ENCODE measurements at regions not wholly inside any gene's neighbourhood (a gene's known extent, or its start where the extent isn't known, plus 50 kb on each side); places are given as distances from the start of the nearest gene placed in this dataset.

DNA sequence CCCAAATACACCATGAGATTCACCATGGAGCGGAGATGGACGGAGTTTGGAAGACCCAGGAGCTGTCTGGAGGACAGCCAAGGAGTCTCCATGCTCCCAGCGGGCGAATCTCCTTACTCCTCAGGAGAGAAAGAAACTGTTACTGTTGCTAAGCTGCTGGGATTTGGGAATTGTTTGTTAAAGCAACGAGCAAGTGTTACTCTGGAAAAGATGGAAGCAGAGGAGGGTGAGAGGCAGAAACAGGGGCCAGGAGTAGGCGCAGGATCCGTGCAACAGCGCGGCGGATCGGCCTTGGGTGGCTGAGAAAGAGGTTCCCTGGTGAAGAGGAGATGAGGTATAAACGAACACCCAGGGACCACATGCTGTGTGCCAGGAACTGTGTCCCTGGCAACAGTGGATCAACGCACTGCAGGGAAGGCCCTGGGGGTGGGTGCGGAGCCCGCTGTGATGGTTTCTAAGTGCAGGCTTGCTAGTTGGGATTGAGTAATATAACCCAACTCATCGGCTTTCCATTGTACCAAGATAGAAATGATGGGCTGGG lies 1436.4 kb downstream of the BRD1 start:
- no peak for DNase-seq (ENCODE audit: low read depth in 4 of 4, low spot score in 3 of 4)

DNA sequence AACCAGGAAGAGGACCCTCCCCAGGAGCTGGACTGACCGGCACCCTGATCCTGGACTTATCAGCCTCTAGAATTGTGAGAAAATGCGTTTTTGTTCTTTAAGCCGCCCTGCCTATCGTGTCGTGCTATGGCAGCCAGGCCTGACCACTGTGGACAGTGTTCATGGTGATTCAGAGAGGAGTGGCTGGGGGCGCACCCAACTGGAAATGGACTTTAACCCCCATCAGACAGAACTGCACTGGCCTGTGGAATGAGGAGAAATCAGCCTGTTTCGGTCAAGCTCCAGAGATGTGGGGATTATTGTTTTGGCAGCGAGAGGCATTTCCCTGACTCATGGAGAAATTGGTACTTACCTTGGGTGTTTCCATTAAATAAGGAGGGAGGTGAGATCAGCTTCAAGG lies 1437.8 kb downstream of the BRD1 start:
- DNase-seq (ENCODE audit: low read depth in 4 of 4, low spot score in 3 of 4) = no peak

DNA sequence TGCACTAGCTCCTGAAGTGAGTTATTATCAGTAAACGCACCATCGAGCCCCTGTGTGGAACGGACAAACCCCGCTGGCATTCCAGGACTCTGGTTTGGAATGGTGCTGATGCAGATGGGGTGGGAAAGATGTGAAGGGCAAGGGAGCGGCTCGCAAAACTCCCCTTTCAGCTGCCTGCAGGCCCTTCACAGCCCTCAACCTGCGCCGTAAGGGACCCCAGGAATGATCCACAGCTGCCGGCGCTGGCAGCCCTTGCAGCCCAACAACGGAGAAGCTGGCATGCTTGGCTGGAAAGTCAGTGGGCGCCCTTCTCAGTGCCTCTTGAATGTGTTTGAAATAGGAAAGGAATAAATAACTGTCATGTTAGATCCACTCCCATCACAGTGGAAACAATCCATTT lies 1445.5 kb downstream of the BRD1 start:
- no peak for DNase-seq (ENCODE audit: low read depth in 4 of 4, low spot score in 3 of 4)

DNA sequence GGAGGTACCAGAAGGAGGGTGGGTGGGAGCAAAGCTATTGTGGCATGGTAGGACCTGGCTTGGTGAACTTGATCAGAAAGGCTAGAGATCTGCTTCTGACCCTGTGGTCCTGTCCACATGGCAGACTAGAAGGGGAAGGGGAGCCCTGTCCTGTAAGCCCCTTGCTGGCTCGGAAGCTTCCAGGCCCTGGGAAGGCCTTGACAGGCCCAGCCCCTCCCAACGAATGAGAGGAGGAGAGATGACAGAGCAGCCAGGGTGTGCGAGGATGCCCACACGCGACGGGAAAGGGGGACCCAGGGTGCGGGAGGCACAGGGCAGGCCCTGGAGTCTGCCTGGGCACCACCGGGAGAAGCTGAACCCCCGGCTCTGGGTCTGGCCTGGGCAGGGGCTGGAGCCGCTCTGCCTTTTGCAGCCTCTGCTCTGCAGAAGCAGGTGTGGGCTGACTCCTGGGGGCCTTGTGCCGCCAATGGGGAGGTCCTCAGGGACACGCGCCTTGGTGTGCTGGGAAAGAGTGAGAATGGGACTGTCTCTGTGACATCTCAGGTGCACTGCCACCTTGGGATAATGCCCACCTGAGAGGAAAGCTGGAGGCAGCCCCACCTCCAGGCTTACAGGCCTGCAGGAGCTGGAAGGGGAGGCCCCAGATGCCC lies 1447.5 kb downstream of the BRD1 start:
- DNase-seq (ENCODE audit: low read depth in 4 of 4, low spot score in 3 of 4) = no peak

DNA sequence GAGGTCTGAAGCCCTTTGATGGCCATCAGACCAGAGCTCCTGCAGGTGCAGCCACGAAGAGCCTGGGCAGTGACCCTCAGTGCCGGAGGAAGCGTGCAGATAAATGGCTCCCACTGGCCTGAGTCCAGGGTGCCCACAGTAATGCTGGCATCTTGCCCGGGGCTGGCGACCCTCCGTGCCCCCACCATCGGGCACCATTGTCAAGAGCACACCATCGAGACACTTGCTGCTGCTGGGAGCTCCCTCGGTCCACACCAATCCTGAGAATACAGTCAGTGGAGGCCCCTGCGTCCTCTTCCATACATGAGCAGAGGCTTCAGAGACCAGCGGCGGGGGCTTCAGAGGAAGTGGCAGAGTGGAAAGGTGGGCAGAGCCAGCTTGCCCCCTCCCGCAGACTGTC lies 1448.3 kb downstream of the BRD1 start:
- no peak for DNase-seq (ENCODE audit: low read depth in 4 of 4, low spot score in 3 of 4)

DNA sequence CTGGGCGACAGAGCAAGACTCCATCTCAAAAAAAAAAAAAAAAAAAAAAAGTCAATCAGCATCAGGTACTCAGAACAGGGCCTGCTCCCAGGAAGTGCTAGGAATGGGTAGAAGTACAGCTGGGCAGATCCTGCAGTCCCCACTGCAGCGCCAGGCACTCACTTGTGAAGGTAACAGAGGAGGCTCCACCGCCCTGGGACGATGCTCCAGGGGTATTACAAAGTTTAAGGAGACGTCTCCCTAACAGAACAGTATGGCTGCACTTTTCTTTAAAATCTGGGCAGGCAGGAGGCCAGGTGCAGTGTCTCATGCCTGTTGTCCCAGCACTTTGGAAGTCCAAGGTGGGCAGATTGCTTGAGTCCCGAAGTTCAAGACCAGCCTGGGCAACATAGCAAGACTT lies 1449.0 kb downstream of the BRD1 start:
- no peak for DNase-seq (ENCODE audit: low read depth in 4 of 4, low spot score in 3 of 4)

DNA sequence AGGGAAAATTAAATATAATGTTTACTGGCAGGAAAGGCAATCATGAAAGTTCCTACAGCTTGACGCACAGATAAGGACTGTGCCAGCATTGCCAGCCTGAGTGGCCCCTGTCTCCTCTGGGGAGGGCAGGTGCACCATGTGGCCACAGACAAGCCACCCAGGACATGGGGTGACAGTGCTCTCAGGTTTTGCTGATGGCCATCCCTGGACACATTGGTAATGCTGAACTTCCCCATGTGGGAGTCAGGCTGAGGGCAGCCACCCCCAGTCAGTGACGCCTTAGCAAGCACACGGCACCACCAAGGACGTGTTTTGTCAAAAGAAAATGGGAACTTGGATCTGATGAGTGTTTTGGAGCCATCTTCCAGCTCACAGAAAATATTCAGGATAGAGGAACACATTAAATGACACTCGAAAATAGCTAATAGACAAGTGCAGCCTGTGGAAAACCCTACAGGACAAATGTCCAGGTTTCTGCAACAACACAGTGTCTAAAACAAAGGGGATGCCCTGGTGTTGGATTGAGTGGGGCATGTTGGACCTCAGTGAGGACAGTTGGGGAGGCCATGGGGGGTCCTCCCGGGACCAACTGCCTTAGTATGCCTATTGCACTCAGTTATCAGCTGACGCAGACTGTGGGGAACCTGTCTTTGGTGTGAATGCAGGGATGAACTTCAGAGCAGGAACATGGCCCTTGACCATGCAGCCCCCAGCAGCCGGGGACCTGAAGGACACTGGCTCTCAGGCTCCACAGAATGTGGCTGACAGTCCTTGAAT lies 1450.5 kb downstream of the BRD1 start:
- DNase-seq (ENCODE audit: low read depth in 4 of 4, low spot score in 3 of 4) = no peak

DNA sequence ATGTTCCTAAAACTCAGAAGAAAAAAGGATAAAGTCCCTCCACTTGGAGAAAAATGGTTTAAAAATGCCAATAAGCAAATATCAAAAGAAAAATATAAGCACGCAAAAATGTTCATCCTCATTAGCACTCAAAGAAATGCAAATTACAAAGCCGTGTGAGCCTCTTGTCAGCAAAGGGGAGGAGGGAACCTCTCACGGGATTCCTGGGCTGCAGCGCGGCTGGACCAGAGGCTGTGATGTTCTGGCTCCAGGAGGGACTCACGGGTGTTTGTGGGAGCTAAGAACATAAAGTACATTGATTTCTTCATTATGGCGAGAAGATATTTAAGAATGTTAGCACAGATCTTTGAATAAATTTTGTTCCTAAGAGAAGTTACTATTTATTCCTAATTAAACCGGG lies 1451.2 kb downstream of the BRD1 start:
- no peak for DNase-seq (ENCODE audit: low read depth in 4 of 4, low spot score in 3 of 4)

DNA sequence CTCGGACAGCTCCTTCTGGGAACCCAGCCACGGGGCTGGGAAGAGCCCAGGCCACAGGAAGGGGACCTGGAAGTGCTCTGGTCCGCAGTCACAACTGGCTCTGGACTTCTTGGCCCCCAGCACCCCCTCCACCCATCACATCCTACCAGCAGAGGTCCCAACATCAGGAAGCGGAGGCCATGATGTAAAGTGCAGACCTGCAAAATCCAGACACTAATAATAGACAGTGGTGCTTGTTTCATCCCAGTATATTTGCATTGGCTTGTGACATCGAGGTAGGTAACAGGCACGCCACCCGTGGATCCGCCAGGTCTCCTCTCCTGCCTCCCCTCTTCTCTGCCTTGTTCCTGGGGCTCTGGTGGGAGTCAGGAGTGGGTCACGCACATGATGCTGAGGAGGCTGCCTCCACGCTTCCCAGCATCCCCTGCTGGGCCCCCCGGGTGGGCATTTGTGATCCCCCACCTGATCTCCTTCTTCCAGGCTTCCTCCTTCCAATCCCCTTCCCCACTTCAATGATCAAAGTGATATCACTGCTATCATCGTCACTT lies 1454.0 kb downstream of the BRD1 start:
- DNase-seq (ENCODE audit: low read depth in 4 of 4, low spot score in 3 of 4) = no peak

DNA sequence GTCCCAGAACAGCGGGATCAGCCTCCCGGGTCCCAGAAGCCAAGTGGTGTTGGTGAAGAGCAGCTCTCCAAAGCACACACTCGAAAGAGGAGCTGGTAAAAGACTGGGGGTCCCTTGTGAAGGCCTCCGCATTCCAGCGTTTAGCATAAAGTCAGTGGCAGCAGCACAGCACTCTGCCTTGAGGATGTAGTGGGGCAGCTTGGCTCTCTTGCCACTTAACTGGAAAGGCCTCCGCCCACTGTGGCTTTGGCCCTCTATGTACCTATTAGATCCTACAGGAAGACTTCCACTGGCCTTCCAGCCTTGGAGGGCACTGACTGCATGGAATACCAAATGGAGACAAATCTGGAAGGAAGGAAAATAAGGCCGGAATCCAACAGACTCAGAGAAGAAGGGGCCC lies 1455.3 kb downstream of the BRD1 start:
- DNase-seq (ENCODE audit: low read depth in 4 of 4, low spot score in 3 of 4) = no peak

DNA sequence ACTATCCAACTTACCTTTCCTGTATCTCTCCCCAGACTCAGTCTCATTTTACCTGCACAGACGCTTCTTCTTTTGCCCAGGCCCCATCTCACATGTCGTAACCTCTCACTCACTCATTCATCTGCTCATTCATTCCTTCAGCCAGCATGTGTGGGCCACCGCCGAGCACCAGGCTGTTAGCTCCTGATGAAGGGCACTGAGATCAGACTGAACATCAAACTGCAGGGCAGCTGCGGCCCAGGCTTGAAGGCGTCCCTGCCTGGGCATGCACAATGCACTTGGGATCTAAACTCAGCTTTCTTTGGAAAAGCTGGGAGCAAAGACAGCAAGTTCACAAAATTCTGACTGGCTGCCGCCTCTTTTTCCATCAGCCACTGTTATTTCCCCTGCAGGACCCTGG lies 1456.3 kb downstream of the BRD1 start:
- DNase-seq (ENCODE audit: low read depth in 4 of 4, low spot score in 3 of 4) = no peak

DNA sequence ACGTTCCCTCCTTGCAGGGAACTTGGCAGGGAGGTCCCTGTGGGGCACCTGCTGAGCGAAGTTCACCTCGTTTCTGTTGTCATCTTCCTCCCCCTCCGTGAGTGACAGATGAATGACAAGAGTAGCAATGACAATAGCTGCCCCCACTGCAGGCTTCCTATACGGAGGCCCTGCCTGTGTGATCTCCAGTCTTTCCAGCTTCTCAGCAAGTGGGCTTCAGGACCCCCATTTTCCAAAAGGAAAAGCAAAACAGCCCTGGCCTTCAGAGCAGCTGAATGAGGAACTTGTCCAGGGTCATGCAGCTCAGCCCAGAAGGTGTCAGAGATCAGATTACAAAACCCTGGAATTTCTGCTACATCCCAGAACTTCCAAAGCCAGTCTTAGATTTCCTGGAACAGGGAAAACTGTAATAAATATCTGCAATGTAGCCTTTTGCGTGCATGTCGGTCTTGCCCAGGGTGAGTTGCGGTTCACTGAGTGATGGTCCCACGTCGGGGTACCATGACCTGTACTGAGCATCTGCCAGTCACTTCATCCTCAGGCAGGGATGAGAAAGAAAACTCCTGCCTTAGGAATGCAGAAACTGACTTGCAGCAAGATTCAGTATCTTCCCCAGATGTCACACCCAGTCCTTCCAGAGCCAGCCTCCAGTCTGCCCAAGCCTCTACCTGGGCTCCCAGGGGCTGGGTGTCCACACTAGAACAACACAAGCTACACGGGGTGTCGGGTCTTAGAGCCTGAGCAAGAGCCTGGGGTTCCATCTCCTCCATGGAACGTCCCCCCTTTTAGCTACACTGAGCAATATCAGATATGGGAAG lies 1457.0 kb downstream of the BRD1 start:
- no peak for DNase-seq (ENCODE audit: low read depth in 4 of 4, low spot score in 3 of 4)

DNA sequence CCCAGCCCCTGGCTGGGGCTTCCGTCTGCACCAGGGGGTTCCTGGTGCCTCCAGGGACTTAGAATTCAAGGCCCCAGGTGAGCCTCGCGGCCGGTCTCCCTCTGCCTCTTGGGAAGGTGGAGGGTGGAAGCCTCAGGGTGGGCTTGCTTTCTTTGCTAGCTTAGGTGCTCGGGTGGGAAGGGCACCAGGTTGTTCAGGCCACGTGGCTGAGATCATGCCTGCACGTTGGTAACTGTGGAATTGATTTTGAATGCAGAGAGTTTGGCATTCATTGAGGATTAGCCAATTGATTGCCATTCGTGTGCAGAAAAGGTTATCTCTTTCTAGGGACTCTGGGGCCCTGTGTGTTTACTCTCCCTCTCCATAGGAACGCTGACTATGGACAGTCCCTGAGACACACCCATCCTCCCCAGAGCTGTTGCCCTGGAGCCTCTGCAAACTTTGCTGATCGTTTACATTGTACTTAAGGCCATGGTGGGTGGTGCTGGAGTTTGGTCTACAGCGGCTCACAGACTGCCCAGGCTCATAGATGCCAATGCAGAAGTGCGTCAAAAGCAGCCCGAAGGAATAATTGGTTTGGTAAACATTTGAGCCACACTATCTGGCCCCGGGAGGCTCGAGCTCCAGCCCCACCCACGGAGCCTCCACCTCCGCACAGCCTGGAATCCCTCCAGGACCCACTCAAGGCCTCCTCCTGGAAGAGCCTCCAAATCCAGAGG lies 1457.7 kb downstream of the BRD1 start:
- DNase-seq (ENCODE audit: low read depth in 4 of 4, low spot score in 3 of 4) = no peak

DNA sequence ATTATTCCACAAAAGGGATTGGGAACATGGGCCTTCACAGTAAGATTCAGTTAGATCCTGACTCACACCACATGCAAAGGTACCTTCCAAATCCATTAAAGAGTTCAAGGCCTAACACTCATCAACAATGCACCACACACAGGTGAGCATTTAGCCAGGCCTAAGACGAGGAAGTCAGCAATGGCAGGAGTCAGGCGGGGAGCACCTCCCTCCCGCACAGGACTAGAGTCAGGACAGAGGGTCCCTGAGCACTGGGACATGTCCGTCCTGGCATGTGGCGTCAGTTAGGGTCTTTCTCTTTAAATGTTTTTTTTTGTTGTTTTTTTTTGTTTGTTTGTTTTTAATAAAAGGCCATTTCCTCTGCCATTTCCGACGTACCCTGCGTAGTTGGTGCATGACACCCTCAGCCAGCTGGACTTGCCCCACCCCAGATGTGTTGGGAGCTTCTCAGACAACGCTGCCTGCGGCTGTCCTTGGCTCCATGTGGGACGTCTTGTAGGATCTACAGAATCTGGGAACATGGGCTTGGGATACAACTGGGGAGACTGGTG lies 1458.6 kb downstream of the BRD1 start:
- DNase-seq (ENCODE audit: low read depth in 4 of 4, low spot score in 3 of 4) = no peak

DNA sequence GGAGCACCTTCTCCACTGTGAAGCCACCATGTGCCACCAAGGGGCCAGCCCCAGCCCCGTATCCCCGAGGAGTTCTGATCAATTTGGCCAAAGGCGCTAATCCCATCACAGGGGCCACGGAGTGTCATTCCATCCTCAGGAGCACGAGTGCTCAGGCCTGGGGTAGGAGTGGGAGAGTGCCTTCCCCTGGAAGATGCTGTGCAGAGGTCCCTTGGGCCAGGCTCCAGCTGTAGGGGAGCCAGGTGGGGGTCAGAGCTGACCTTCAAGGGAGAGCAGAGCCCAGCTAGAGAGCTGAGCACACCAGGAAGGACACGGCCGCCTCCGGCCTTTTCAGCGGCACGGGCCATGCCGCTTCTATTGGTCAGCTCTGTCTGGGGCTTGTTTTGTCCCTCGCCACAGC lies 1459.9 kb downstream of the BRD1 start:
- no peak for DNase-seq (ENCODE audit: low read depth in 4 of 4, low spot score in 3 of 4)

DNA sequence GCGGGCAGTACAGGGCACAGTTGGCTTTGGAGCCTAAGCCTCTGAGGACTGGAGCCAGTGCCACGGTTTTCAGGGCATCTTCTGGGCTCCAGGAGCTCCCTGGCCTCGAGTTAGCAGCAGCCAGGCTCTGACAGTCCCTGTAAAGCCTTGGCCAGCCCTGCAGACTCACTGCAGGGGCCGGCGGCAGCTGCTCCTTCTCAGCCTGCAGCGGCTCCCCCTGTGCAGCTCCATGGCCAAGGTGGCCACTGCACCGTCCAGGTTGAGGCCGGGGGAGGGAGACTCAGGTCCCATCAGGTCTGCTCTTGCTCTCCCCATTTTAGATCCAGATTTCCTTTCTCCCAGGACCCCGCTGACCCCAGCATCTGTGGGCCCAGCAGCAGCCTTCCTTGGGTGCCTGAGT lies 1461.1 kb downstream of the BRD1 start:
- no peak for DNase-seq (ENCODE audit: low read depth in 4 of 4, low spot score in 3 of 4)

DNA sequence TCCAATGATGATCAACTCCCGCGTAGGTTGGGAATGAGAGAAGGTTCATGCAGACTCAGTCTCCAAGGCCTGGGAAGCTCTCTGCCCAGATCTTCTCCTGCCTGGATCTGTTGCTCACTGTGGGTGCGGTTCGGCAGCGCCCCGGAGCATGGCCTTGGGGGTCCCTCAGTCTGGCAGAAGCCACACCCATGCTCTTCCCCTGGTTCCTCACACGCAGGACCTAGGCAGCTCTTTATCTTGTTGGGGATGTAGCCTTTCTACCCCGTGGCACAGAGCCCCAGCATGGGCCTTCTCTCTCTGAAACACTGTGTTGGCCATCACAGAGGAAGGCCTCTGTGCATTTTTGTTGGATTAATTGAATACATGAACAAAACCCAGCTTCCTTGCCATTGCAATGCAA lies 1461.6 kb downstream of the BRD1 start:
- DNase-seq (ENCODE audit: low read depth in 4 of 4, low spot score in 3 of 4) = no peak

DNA sequence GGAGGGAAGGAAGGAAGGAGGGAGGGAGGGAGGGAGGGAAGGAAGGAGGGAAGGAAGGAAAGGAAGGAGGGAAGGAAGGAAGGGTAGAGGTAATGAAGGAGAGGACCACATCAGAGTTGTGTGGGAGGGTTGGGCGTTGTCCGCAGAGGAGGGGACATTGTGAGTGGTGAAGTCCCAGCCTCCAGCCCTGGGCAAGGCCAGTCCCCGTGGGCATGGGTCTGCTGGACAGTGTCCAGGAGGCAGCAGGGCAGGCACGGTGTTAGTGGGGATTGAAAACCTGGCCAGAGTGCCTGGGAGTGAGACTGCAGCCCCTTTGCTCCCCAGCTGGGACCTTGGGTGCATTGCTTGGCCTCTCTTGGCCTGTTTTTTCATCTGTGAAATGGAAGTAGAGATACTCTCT lies 1462.3 kb downstream of the BRD1 start:
- no peak for DNase-seq (ENCODE audit: low read depth in 4 of 4, low spot score in 3 of 4)

DNA sequence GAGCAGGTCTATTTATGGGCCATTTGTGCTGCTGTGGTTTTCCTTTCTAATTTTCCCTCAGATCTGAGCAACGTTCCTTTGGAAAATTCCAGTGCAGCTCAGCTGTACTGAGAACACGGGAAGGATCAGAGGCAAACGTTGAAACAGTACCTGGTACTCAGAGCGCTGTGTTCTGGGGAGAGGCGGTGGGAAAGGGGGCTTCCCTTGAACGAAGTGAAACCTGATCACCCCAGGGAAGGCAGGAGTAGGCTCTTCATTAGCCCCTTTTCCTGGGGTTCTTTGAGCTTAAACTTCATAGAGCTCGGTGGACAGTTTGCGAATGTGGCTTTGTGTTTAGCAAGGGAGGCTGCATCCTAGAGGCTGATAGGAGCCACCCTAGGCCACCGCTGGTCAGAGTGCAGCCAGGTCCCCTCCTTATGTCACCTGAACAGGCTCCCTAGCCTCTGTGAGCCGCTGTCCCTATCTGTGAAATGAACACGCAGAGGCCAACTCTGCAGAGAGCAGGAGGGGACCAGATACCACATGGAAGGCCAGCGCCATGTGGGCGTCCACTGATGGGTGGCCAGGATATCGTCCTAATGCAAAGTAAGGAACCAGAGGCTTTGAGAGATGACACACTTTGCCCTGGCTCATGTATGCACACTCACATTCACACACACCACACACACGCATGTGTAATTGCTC lies 1464.8 kb downstream of the BRD1 start:
- no peak for DNase-seq (ENCODE audit: low read depth in 4 of 4, low spot score in 3 of 4)
